Neural cell (in vitro differentiated cells): ENCODE measurements at regions not wholly inside any gene's neighbourhood (a gene's known extent, or its start where the extent isn't known, plus 50 kb on each side); places are given as distances from the start of the nearest gene placed in this dataset.

Experiments
- H2AFZ ChIP-seq: fragments of 200-600, 300-800 bp; sonication (generic), shearing (Covaris generic); 2 replicates; pipeline ENCODE4 v1.6.0; 2014; ENCODE audit warnings: low read depth, mild to moderate bottlenecking, antibody characterized with exemption, low read length, moderate library complexity
- H3F3A ChIP-seq: fragments of 200-600 bp; shearing (Covaris generic); 2 replicates; pipeline ENCODE4 v1.6.1; 2016; ENCODE audit warnings: mild to moderate bottlenecking, moderate library complexity, mixed read lengths, antibody characterized with exemption, low read length; ENCODE audit not compliant: insufficient read depth, poor library complexity, severe bottlenecking
- H3K27ac ChIP-seq: fragments of 200-600, 300-800 bp; sonication (generic), shearing (Covaris generic); 2 replicates; pipeline ENCODE4 v1.5.1; 2014; ENCODE audit warnings: mild to moderate bottlenecking, low read length, moderate library complexity
- H3K27me3 ChIP-seq: fragments of 300-800, 200-600 bp; sonication (generic), shearing (Covaris generic); 2 replicates; pipeline ENCODE4 v1.6.0; 2014; ENCODE audit warnings: mild to moderate bottlenecking, low read depth, low read length, moderate library complexity; ENCODE audit not compliant: insufficient read depth
- H3K36me3 ChIP-seq: fragments of 300-800, 200-600 bp; sonication (generic), shearing (Covaris generic); 2 replicates; pipeline ENCODE4 v1.5.1; 2014; ENCODE audit warnings: mild to moderate bottlenecking, antibody characterized with exemption, low read length, moderate library complexity; ENCODE audit not compliant: insufficient read depth
- H3K4me2 ChIP-seq: fragments of 300-800, 200-600 bp; sonication (generic), shearing (Covaris generic); 2 replicates; pipeline ENCODE4 v1.6.0; 2014; ENCODE audit warnings: mild to moderate bottlenecking, low read length
- H3K4me3 ChIP-seq: fragments of 300-800, 200-600 bp; sonication (generic), shearing (Covaris generic); 2 replicates; pipeline ENCODE4 v1.5.1; 2014; ENCODE audit warnings: mild to moderate bottlenecking, low read length, moderate library complexity
- H3K79me2 ChIP-seq: fragments of 200-600 bp; shearing (Covaris generic); replicated peaks from 2 replicates; pipeline ENCODE4 v1.6.0; 2014; ENCODE audit warnings: mild to moderate bottlenecking, low read length, moderate library complexity; ENCODE audit not compliant: insufficient read depth
- H3K9ac ChIP-seq: fragments of 300-800, 200-600 bp; sonication (generic), shearing (Covaris generic); 2 replicates; pipeline ENCODE4 v1.6.1; 2016; ENCODE audit warnings: mild to moderate bottlenecking, low read length, mixed read lengths
- H3K9me2 ChIP-seq: fragments of 200-600 bp; shearing (Covaris generic); 2 replicates; pipeline ENCODE4 v1.6.1; 2016; ENCODE audit warnings: mild to moderate bottlenecking, low read length, mixed read lengths; ENCODE audit not compliant: insufficient read depth
- H3K9me3 ChIP-seq: fragments of 200-600, 300-800 bp; sonication (generic), shearing (Covaris generic); 2 replicates; pipeline ENCODE4 v1.6.1; 2016; ENCODE audit warnings: mild to moderate bottlenecking, mixed run types, low read length, moderate library complexity, mixed read lengths
- H4K20me1 ChIP-seq: fragments of 200-600 bp; shearing (Covaris generic); 2 replicates; pipeline ENCODE4 v1.6.1; 2016; ENCODE audit warnings: mild to moderate bottlenecking, mixed run types; ENCODE audit not compliant: insufficient read depth
- EP300 ChIP-seq: fragments of 450-650 bp; conservative IDR thresholded peaks from 2 replicates; pipeline ENCODE4 v1.6.1; 2014; ENCODE audit warnings: antibody characterized with exemption, mild to moderate bottlenecking, moderate library complexity; ENCODE audit not compliant: poor library complexity, severe bottlenecking
- EZH2 ChIP-seq: fragments of 200-600, 300-800 bp; shearing (Covaris generic), sonication (generic); IDR thresholded peaks from 2 replicates; pipeline ENCODE4 v1.6.1; 2014; ENCODE audit warnings: antibody characterized with exemption, low read length, borderline replicate concordance, mild to moderate bottlenecking; ENCODE audit not compliant: insufficient read depth, poor library complexity, severe bottlenecking
- MXI1 ChIP-seq: fragments of 450-650 bp; conservative IDR thresholded peaks from 2 replicates; pipeline ENCODE4 v1.6.1; 2014; ENCODE audit warnings: antibody characterized with exemption, mild to moderate bottlenecking; ENCODE audit not compliant: poor library complexity, severe bottlenecking
- POLR2AphosphoS5 ChIP-seq: IDR thresholded peaks from 2 replicates; pipeline ENCODE4 v1.6.1; 2012
- RAD21 ChIP-seq: fragments of 450-650 bp; conservative IDR thresholded peaks from 2 replicates; pipeline ENCODE4 v1.6.1; 2014; ENCODE audit warnings: antibody characterized with exemption, mild to moderate bottlenecking, moderate library complexity
- SMC3 ChIP-seq: fragments of 450-650 bp; conservative IDR thresholded peaks from 2 replicates; pipeline ENCODE4 v1.6.1; 2014; ENCODE audit warnings: antibody characterized with exemption, mild to moderate bottlenecking, moderate library complexity; ENCODE audit not compliant: poor library complexity
- TAF1 ChIP-seq: IDR thresholded peaks from 2 replicates; pipeline ENCODE4 v1.6.1; 2012; ENCODE audit warnings: low read depth
- TF ChIP-seq, protein P1 (sequence below): fragments of 450-650 bp; IDR thresholded peaks from 2 replicates; pipeline ENCODE4 v1.5.1; 2014; ENCODE audit warnings: antibody characterized with exemption, mild to moderate bottlenecking, moderate library complexity; ENCODE audit not compliant: poor library complexity, severe bottlenecking
- TF ChIP-seq, protein P2 (sequence below): IDR thresholded peaks from 2 replicates; pipeline ENCODE4 v1.6.1; 2012; ENCODE audit warnings: borderline replicate concordance

DNA sequence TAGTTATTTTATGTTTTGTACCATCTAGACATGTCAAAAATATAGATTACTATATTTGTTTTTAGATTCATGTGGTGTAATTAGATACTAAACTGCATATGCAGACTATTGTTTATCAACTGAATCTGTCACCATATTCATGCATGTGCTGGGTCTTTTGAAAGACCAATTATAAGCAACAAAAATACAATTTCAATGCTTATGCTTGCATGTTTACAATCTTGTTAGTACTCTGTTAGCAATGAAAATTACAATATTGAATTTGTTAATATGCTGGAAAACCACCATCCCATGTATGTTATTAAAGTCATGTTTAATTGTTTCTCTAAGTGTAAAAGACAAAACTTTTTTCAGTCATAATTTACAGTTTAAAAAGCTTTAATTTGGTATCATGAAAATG lies 140.9 kb downstream of the HGF start:
- Histone ChIP-seq H3K27ac (no peak overlapping the region), H3K4me3 (no peak overlapping the region), H4K20me1 (no peaks in the 10 kb centered on the region), H2AFZ (no peak overlapping the region), H3K9me2 (no peaks in the 10 kb centered on the region), H3K9me3 (no peaks in the 10 kb centered on the region), H3K79me2 (no peaks in the 10 kb centered on the region), H3K27me3 (no peaks in the 10 kb centered on the region), H3F3A (no peaks in the 10 kb centered on the region), H3K9ac (no peak overlapping the region), H3K36me3 (no peaks in the 10 kb centered on the region), H3K4me2 (no peak overlapping the region)
- TF ChIP-seq POLR2AphosphoS5 = no peak

DNA sequence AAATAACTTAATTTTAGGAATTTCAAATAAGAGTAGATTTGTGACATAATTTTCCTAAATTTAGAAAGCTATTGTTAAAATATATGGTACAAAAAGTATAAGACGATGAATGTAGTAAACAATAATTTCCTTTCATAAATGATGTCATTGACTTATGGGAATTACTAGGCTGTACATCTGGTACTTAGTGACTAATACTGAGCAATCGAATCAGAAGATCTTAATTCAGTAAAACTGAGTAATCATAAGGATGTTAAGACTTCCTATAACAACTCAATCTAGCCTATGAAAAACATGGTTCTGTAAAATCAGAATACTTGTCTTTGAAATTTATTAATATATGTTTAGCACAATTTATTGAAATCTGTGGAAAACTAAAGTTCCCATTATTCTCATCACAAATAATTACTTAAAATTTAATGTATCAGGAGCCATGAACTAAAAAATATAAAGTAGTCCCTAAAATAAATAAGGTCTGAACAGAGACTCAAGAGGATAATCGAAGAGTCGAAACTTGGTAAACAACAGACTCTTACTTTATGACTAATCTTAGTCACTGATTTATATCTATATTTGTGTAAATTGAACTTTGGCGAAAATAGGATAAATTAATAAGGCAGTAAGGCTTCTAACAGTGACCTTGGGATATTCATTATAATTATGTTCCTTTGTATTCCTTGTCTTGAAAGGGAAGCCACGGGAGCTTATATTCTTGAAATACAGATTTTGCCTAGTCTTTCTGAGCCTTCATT lies 142.1 kb downstream of the HGF start:
- Histone ChIP-seq H3K36me3 (no peaks in the 10 kb centered on the region), H3K9ac (no peak overlapping the region), H3K27ac (no peak overlapping the region), H3K4me3 (no peak overlapping the region), H4K20me1 (no peaks in the 10 kb centered on the region), H3K4me2 (no peak overlapping the region), H3K27me3 (no peaks in the 10 kb centered on the region), H3K9me3 (no peaks in the 10 kb centered on the region), H3F3A (no peaks in the 10 kb centered on the region), H3K9me2 (no peaks in the 10 kb centered on the region), H2AFZ (no peak overlapping the region), H3K79me2 (no peaks in the 10 kb centered on the region)
- TF ChIP-seq RAD21 (no peak), EP300 (no peak), POLR2AphosphoS5 (no peak)
- TF ChIP-seq, protein P1, sequence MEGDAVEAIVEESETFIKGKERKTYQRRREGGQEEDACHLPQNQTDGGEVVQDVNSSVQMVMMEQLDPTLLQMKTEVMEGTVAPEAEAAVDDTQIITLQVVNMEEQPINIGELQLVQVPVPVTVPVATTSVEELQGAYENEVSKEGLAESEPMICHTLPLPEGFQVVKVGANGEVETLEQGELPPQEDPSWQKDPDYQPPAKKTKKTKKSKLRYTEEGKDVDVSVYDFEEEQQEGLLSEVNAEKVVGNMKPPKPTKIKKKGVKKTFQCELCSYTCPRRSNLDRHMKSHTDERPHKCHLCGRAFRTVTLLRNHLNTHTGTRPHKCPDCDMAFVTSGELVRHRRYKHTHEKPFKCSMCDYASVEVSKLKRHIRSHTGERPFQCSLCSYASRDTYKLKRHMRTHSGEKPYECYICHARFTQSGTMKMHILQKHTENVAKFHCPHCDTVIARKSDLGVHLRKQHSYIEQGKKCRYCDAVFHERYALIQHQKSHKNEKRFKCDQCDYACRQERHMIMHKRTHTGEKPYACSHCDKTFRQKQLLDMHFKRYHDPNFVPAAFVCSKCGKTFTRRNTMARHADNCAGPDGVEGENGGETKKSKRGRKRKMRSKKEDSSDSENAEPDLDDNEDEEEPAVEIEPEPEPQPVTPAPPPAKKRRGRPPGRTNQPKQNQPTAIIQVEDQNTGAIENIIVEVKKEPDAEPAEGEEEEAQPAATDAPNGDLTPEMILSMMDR = no peak

DNA sequence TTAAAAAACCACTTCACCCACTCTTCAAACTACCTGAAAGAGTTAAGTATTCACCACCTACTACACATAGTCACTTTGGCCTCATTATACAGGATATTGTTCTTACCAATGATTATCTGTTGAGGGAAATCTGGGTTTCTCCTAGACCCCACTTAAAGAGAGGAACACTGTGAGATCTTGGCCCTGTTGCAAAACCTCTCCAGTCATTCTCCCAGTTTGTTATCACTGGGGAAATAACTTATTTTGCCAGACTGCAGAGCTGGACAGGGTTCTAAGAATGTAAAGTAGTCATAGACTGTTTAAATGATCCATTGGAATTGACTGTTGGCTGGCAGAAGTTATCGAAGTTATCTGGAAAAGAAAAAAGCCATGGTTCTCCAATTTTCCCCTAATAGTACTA lies 143.8 kb downstream of the HGF start:
- Histone ChIP-seq H3K4me2 (no peak overlapping the region), H2AFZ (no peak overlapping the region), H3K79me2 (no peaks in the 10 kb centered on the region), H3K27ac (no peak overlapping the region), H3K9me2 (no peaks in the 10 kb centered on the region), H3K9me3 (no peaks in the 10 kb centered on the region), H3K4me3 (no peak overlapping the region), H3K27me3 (no peaks in the 10 kb centered on the region), H4K20me1 (no peaks in the 10 kb centered on the region), H3K9ac (no peak overlapping the region), H3K36me3 (no peaks in the 10 kb centered on the region), H3F3A (no peaks in the 10 kb centered on the region)
- TF ChIP-seq TAF1 (no peak), SMC3 (no peak), RAD21 (no peak), EP300 (no peak), POLR2AphosphoS5 (no peak), EZH2 (no peak), MXI1 (no peak)
- TF ChIP-seq, protein P1 = no peak
- TF ChIP-seq, protein P2, sequence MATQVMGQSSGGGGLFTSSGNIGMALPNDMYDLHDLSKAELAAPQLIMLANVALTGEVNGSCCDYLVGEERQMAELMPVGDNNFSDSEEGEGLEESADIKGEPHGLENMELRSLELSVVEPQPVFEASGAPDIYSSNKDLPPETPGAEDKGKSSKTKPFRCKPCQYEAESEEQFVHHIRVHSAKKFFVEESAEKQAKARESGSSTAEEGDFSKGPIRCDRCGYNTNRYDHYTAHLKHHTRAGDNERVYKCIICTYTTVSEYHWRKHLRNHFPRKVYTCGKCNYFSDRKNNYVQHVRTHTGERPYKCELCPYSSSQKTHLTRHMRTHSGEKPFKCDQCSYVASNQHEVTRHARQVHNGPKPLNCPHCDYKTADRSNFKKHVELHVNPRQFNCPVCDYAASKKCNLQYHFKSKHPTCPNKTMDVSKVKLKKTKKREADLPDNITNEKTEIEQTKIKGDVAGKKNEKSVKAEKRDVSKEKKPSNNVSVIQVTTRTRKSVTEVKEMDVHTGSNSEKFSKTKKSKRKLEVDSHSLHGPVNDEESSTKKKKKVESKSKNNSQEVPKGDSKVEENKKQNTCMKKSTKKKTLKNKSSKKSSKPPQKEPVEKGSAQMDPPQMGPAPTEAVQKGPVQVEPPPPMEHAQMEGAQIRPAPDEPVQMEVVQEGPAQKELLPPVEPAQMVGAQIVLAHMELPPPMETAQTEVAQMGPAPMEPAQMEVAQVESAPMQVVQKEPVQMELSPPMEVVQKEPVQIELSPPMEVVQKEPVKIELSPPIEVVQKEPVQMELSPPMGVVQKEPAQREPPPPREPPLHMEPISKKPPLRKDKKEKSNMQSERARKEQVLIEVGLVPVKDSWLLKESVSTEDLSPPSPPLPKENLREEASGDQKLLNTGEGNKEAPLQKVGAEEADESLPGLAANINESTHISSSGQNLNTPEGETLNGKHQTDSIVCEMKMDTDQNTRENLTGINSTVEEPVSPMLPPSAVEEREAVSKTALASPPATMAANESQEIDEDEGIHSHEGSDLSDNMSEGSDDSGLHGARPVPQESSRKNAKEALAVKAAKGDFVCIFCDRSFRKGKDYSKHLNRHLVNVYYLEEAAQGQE = no peak
